OCI-LY3 (cell line): ENCODE measurements at regions not wholly inside any gene's neighbourhood (a gene's known extent, or its start where the extent isn't known, plus 50 kb on each side); places are given as distances from the start of the nearest gene placed in this dataset.

Experiments
- H2AFZ ChIP-seq: fragments of 200-600, 300-600 bp; shearing (Covaris generic); 2 replicates; pipeline ENCODE4 v1.6.0; 2014; ENCODE audit warnings: antibody characterized with exemption, low read depth, low read length
- H3K27ac ChIP-seq: fragments of 200-600, 300-600 bp; sonication (generic); 2 replicates; pipeline ENCODE4 v1.5.1; 2014; ENCODE audit warnings: mild to moderate bottlenecking, low read length, moderate library complexity, mixed read lengths
- H3K27me3 ChIP-seq: fragments of 200-600, 300-600 bp; sonication (generic); 2 replicates; pipeline ENCODE4 v1.6.1; 2014; ENCODE audit warnings: low read depth, low read length, mixed read lengths
- H3K36me3 ChIP-seq: fragments of 200-600, 300-600 bp; sonication (generic); replicated peaks from 2 replicates; pipeline ENCODE3; 2014; ENCODE audit warnings: low read depth, low read length, mixed read lengths
- H3K4me1 ChIP-seq: fragments of 300-600, 200-600 bp; sonication (generic); 2 replicates; pipeline ENCODE4 v1.6.1; 2014; ENCODE audit warnings: low read length, mixed read lengths
- H3K4me2 ChIP-seq: fragments of 200-600, 300-600 bp; sonication (generic); 2 replicates; pipeline ENCODE4 v1.6.1; 2014; ENCODE audit warnings: low read length, mixed read lengths
- H3K4me3 ChIP-seq: fragments of 300-600, 200-600 bp; sonication (generic); 2 replicates; pipeline ENCODE4 v1.5.1; 2014; ENCODE audit warnings: antibody characterized with exemption, mild to moderate bottlenecking, low read length, moderate library complexity
- H3K79me2 ChIP-seq: fragments of 300-600, 200-600 bp; shearing (Covaris generic); 2 replicates; pipeline ENCODE4 v1.6.1; 2014; ENCODE audit warnings: mild to moderate bottlenecking, low read length, mixed read lengths
- H3K9ac ChIP-seq: fragments of 300-600, 200-600 bp; shearing (Covaris generic); 2 replicates; pipeline ENCODE4 v1.6.0; 2014; ENCODE audit warnings: mild to moderate bottlenecking, low read length, moderate library complexity
- H3K9me3 ChIP-seq: fragments of 200-600, 300-600 bp; shearing (Covaris generic); 2 replicates; pipeline ENCODE4 v1.6.1; 2014; ENCODE audit warnings: low read length, mixed read lengths; ENCODE audit not compliant: insufficient read depth
- H4K20me1 ChIP-seq: fragments of 200-600, 300-600 bp; sonication (generic); 2 replicates; pipeline ENCODE4 v1.6.1; 2016; ENCODE audit warnings: low read length, mixed read lengths; ENCODE audit not compliant: insufficient read depth
- CTCF ChIP-seq: fragments of 200-600, 300-600 bp; sonication (generic); IDR thresholded peaks from 2 replicates; pipeline ENCODE4 v1.5.1; 2014; ENCODE audit warnings: antibody characterized with exemption, low read length, low read depth
- EZH2phosphoT487 ChIP-seq: fragments of 200-600 bp; shearing (Covaris generic); IDR thresholded peaks from 2 replicates; pipeline ENCODE4 v1.6.1; 2018; ENCODE audit warnings: antibody characterized with exemption, mixed run types, low read depth

GRCh38 chr5:72036951-72037350 lies 70.3 kb upstream of the MAP1B start:
- H3K4me2 ChIP-seq = no peak overlapping the region
- no peaks in the 10 kb centered on the region for H4K20me1 ChIP-seq
- no peaks in the 10 kb centered on the region for H3K9me3 ChIP-seq
- TF ChIP-seq CTCF (no peak), EZH2phosphoT487 (no peak)
- no peaks in the 10 kb centered on the region for H3K79me2 ChIP-seq
- H2AFZ ChIP-seq = no peak overlapping the region
- H3K27me3 ChIP-seq = no peaks in the 10 kb centered on the region
- no peaks in the 10 kb centered on the region for H3K36me3 ChIP-seq
- H3K4me3 ChIP-seq = no peak overlapping the region
- H3K4me1 ChIP-seq = peaks cover 6% of the 10 kb centered on the region; the same call in 1 of the 2 replicates
- H3K27ac ChIP-seq = no peak overlapping the region
- H3K9ac ChIP-seq = no peak overlapping the region

GRCh38 chr5:72040513-72040912 lies 66.8 kb upstream of the MAP1B start:
- no peaks in the 10 kb centered on the region for H4K20me1 ChIP-seq
- H3K9me3 ChIP-seq = no peaks in the 10 kb centered on the region
- H3K4me1 ChIP-seq = peaks cover 6% of the 10 kb centered on the region; the same call in 1 of the 2 replicates
- no peak overlapping the region for H3K27ac ChIP-seq
- H3K4me3 ChIP-seq = no peak overlapping the region
- no peaks in the 10 kb centered on the region for H3K36me3 ChIP-seq
- no peaks in the 10 kb centered on the region for H3K79me2 ChIP-seq
- TF ChIP-seq EZH2phosphoT487 (no peak), CTCF (no peak)
- H3K27me3 ChIP-seq = no peaks in the 10 kb centered on the region; the same call in 1 of the 2 replicates
- no peak overlapping the region for H3K4me2 ChIP-seq
- no peak overlapping the region for H3K9ac ChIP-seq
- no peak overlapping the region for H2AFZ ChIP-seq

GRCh38 chr5:72041654-72042053 lies 65.6 kb upstream of the MAP1B start:
- H4K20me1 ChIP-seq = no peaks in the 10 kb centered on the region
- no peaks in the 10 kb centered on the region for H3K9me3 ChIP-seq
- no peak overlapping the region for H2AFZ ChIP-seq
- no peak overlapping the region for H3K4me3 ChIP-seq
- TF ChIP-seq CTCF (no peak), EZH2phosphoT487 (no peak)
- H3K79me2 ChIP-seq = no peaks in the 10 kb centered on the region
- no peak overlapping the region for H3K9ac ChIP-seq
- no peaks in the 10 kb centered on the region; the same call in 1 of the 2 replicates for H3K27me3 ChIP-seq
- no peaks in the 10 kb centered on the region for H3K36me3 ChIP-seq
- no peak overlapping the region for H3K27ac ChIP-seq
- H3K4me2 ChIP-seq = no peak overlapping the region
- H3K4me1 ChIP-seq = peaks cover 6% of the 10 kb centered on the region; the same call in 1 of the 2 replicates

- no peak overlapping the region for H3K9ac ChIP-seq
- no peaks in the 10 kb centered on the region; the same call in 1 of the 2 replicates for H3K27me3 ChIP-seq
- no peaks in the 10 kb centered on the region for H3K9me3 ChIP-seq
- peaks cover 6% of the 10 kb centered on the region; the same call in 1 of the 2 replicates for H3K4me1 ChIP-seq
- H2AFZ ChIP-seq = no peak overlapping the region
- TF ChIP-seq CTCF (no peak), EZH2phosphoT487 (no peak)
- no peaks in the 10 kb centered on the region for H4K20me1 ChIP-seq
- H3K36me3 ChIP-seq = no peaks in the 10 kb centered on the region
- H3K27ac ChIP-seq = no peak overlapping the region
- H3K79me2 ChIP-seq = no peaks in the 10 kb centered on the region
- H3K4me3 ChIP-seq = no peak overlapping the region
- no peak overlapping the region for H3K4me2 ChIP-seq
Measured at GRCh38 chr5:72042097-72042496, 65.2 kb upstream of the MAP1B start.
